GM12891 (cell line): ENCODE measurements at regions not wholly inside any gene's neighbourhood (a gene's known extent, or its start where the extent isn't known, plus 50 kb on each side); places are given as distances from the start of the nearest gene placed in this dataset.

ENCODE experiments used
- POLR2AphosphoS5 ChIP-seq: IDR thresholded peaks from 2 replicates; pipeline ENCODE4 v1.6.1; 2011; ENCODE audit warnings: low read depth, low read length, control low read depth
- TAF1 ChIP-seq: IDR thresholded peaks from 2 replicates; pipeline ENCODE4 v1.6.1; 2011; ENCODE audit warnings: low read depth, low read length, control low read depth

DNA sequence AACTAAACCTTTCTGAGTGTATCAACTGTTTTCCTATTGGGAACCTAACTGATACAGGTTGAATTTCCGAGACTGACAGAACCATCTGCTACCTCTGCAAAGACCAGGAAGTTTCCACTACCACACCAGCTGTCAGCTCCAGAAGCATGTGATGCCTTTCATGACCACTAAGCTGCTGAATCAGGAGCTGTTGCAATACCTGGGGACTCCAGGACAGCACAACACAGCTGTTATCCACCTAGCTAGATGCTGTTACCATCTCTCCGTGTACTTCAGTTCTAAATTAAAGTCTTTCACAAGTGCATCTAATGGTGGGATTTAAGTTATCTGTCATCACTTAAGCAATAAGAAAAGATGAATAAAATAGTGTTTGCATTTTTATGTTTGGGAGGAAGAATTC is 158.2 kb upstream of the IMPG1 start:
- no peak for TF ChIP-seq POLR2AphosphoS5
- TF ChIP-seq TAF1: no peak
